ENCODE measurements at regions not wholly inside any gene's neighbourhood (a gene's known extent, or its start where the extent isn't known, plus 50 kb on each side); places are given as distances from the start of the nearest gene placed in this dataset.

GRCh38 chr5:38207343-38207742 is 51.0 kb upstream of the EGFLAM start:
- DNase-seq = no peak

GRCh38 chr5:38202741-38203140 is 55.6 kb upstream of the EGFLAM start:
- no peak for DNase-seq

- no peak for DNase-seq
These were observed 57.3 kb upstream of the EGFLAM start for GRCh38 chr5:38200872-38201557.

- DNase-seq = no peak
These were observed 61.2 kb upstream of the EGFLAM start for GRCh38 chr5:38197118-38197517.

GRCh38 chr5:38193015-38193581 is 65.3 kb upstream of the EGFLAM start:
- peak; percentile 55 for DNase-seq

- DNase-seq = no peak
These were observed 66.7 kb upstream of the EGFLAM start for GRCh38 chr5:38191693-38192092.

- DNase-seq = no peak
These were observed 68.2 kb upstream of the EGFLAM start for GRCh38 chr5:38190111-38190510.

GRCh38 chr5:38189081-38189504 is 69.3 kb upstream of the EGFLAM start:
- no peak for DNase-seq

GRCh38 chr5:38188591-38188990 is 69.8 kb upstream of the EGFLAM start:
- no peak for DNase-seq

GRCh38 chr5:38187532-38187931 is 70.8 kb upstream of the EGFLAM start:
- no peak for DNase-seq

- DNase-seq = no peak
These were observed 73.7 kb upstream of the EGFLAM start for GRCh38 chr5:38184627-38185026.

GRCh38 chr5:38182991-38183390 is 75.4 kb upstream of the EGFLAM start:
- DNase-seq = no peak

- no peak for DNase-seq
These were observed 90.3 kb upstream of the EGFLAM start for GRCh38 chr5:38168029-38168428.

GRCh38 chr5:38167562-38167996 is 90.8 kb upstream of the EGFLAM start:
- no peak for DNase-seq

GRCh38 chr5:38166832-38167231 is 91.5 kb upstream of the EGFLAM start:
- no peak for DNase-seq

- no peak for DNase-seq
These were observed 92.9 kb upstream of the EGFLAM start for GRCh38 chr5:38165435-38165834.

GRCh38 chr5:38164776-38165399 is 93.5 kb upstream of the EGFLAM start:
- no peak for DNase-seq

GRCh38 chr5:38163636-38164237 is 94.6 kb upstream of the EGFLAM start:
- DNase-seq = no peak

GRCh38 chr5:38162625-38163024 is 95.7 kb upstream of the EGFLAM start:
- no peak for DNase-seq

GRCh38 chr5:38157024-38157423 is 101.3 kb upstream of the EGFLAM start:
- no peak for DNase-seq

- no peak for DNase-seq
These were observed 103.6 kb upstream of the EGFLAM start for GRCh38 chr5:38154615-38155204.

- DNase-seq = no peak
These were observed 106.5 kb upstream of the EGFLAM start for GRCh38 chr5:38151878-38152277.

GRCh38 chr5:38149815-38150195 is 108.6 kb upstream of the EGFLAM start:
- DNase-seq = no peak

Data from amniotic stem cell (primary cell).